OCI-M1 (cell line): ENCODE measurements at regions not wholly inside any gene's neighbourhood (a gene's known extent, or its start where the extent isn't known, plus 50 kb on each side); places are given as distances from the start of the nearest gene placed in this dataset.

Source experiments
- DNase-seq: peaks from one replicate; lab custom pipeline; 2025; lab: John Stamatoyannopoulos, UW

GRCh38 chr11:64457416-64458010, 98.2 kb upstream of the SLC22A11 start:
- no peak for DNase-seq

GRCh38 chr11:64458997-64459396, 96.7 kb upstream of the SLC22A11 start:
- DNase-seq = no peak

GRCh38 chr11:64459609-64460008, 96.1 kb upstream of the SLC22A11 start:
- DNase-seq = no peak

- no peak for DNase-seq
Observed at GRCh38 chr11:64461081-64461480, 94.7 kb upstream of the SLC22A11 start.

- no peak for DNase-seq
Observed at GRCh38 chr11:64466115-64466718, 89.5 kb upstream of the SLC22A11 start.

GRCh38 chr11:64469288-64469687, 86.5 kb upstream of the SLC22A11 start:
- DNase-seq = no peak

- DNase-seq = peak; percentile 97
Observed at GRCh38 chr11:64472593-64473455, 82.9 kb upstream of the SLC22A11 start.

- no peak for DNase-seq
Observed at GRCh38 chr11:64474680-64475079, 81.1 kb upstream of the SLC22A11 start.

GRCh38 chr11:64475145-64475544, 80.6 kb upstream of the SLC22A11 start:
- no peak for DNase-seq

- DNase-seq = no peak
Observed at GRCh38 chr11:64476881-64477280, 78.9 kb upstream of the SLC22A11 start.

- DNase-seq = no peak
Observed at GRCh38 chr11:64477675-64478074, 78.1 kb upstream of the SLC22A11 start.

- DNase-seq = no peak
Observed at GRCh38 chr11:64482588-64482987, 73.2 kb upstream of the SLC22A11 start.

- DNase-seq = peak; percentile 89
Observed at GRCh38 chr11:64484191-64485022, 71.3 kb upstream of the SLC22A11 start.

- DNase-seq = no peak
Observed at GRCh38 chr11:64485074-64485473, 70.7 kb upstream of the SLC22A11 start.

- DNase-seq = peak; percentile 66
Observed at GRCh38 chr11:64489831-64490441, 65.8 kb upstream of the SLC22A11 start.

GRCh38 chr11:64490562-64491216, 65.1 kb upstream of the SLC22A11 start:
- DNase-seq = no peak

- peak; percentile 60 for DNase-seq
Observed at GRCh38 chr11:64492561-64492960, 63.2 kb upstream of the SLC22A11 start.

GRCh38 chr11:64498136-64498535, 57.6 kb upstream of the SLC22A11 start:
- DNase-seq = peak; percentile 56

GRCh38 chr11:64499261-64500004, 56.3 kb upstream of the SLC22A11 start:
- DNase-seq = peak; percentile 75
